Small intestine (tissue), 7 donors: ENCODE measurements at regions not wholly inside any gene's neighbourhood (a gene's known extent, or its start where the extent isn't known, plus 50 kb on each side); places are given as distances from the start of the nearest gene placed in this dataset.
A peak's percentile ranks its signal among the peaks of the same experiment; 100 is the strongest.

ENCODE experiments used
- DNase-seq, 2 donors: peaks; one replicate each; pipeline versions ENCODE4 v3.0.0 to v3.0.0-alpha.2; 2013
- FAIRE-seq: peaks from 2 replicates; lab custom pipeline; 2012; peaks lifted over from hg19 to GRCh38; lab: Jason Lieb, UNC
- H3K27ac ChIP-seq, 3 donors: one replicate each; pipeline ENCODE4 v1.5.1; 2013; ENCODE audit warnings: low read length in 2 of 3, mild to moderate bottlenecking in 2 of 3, control low read depth in 1 of 3, inconsistent platforms in 1 of 3, low read depth in 1 of 3, moderate library complexity in 1 of 3
- H3K27me3 ChIP-seq, 3 donors: one replicate each; pipeline ENCODE4 v1.6.1; 2013; ENCODE audit warnings: low read length in 3 of 3, inconsistent platforms in 1 of 3; ENCODE audit not compliant: control insufficient read depth in 3 of 3, insufficient read depth in 3 of 3
- H3K36me3 ChIP-seq, 3 donors: one replicate each; pipeline ENCODE4 v1.6.1; 2013; ENCODE audit warnings: low read length in 3 of 3, inconsistent platforms in 1 of 3, low read depth in 1 of 3, mild to moderate bottlenecking in 1 of 3, moderate library complexity in 1 of 3; ENCODE audit not compliant: control insufficient read depth in 3 of 3, insufficient read depth in 2 of 3
- H3K4me1 ChIP-seq, 3 donors: one replicate each; pipeline ENCODE4 v1.6.1; 2013; ENCODE audit warnings: low read length in 2 of 3, inconsistent platforms in 1 of 3, low read depth in 1 of 3, mild to moderate bottlenecking in 1 of 3, moderate library complexity in 1 of 3; ENCODE audit not compliant: control insufficient read depth in 3 of 3, insufficient read depth in 2 of 3
- H3K4me3 ChIP-seq, 3 donors: one replicate each; pipeline ENCODE4 v1.5.1; 2013; ENCODE audit warnings: low read length in 3 of 3, control low read depth in 1 of 3, inconsistent platforms in 1 of 3, low read depth in 1 of 3, mild to moderate bottlenecking in 1 of 3, moderate library complexity in 1 of 3
- H3K9me3 ChIP-seq, 2 donors: one replicate each; pipeline ENCODE4 v1.6.1; 2013; ENCODE audit warnings: low read depth in 1 of 2, low read length in 1 of 2; ENCODE audit not compliant: control insufficient read depth in 2 of 2, insufficient read depth in 1 of 2
- WGBS, 3 donors: extraction: QIAGEN DNeasy Blood & Tissue Kit; methylation state at CpG; one replicate each; pipeline ENCODE4 v1.1.7; 2013; 5-methylcytosine and 5-hydroxymethylcytosine counted together
- donor health status: healthy with polysubstance abuse.
- donor health status: control.
- donor health status: control.
- donor health status: Bipolar disorder and iron deficiency.
- donor health status: healthy.

DNA sequence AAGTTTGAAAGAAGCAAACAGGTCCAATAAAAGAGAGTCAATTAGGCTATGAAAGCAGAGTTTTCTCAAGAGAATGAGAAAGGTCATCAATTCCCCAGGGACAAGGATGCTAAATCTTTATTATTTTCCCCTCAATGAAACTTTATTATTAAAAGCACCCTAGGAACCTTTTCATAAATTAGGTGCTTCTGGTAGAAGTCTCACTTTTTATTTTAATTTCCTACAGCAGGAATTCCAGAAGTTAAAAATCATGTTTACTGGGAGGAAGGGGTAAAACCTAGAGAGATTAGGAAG lies 223.2 kb upstream of the SOX5 start:
- Histone ChIP-seq H3K27ac (no peak overlapping the region), H3K27me3 (no peaks in the 10 kb centered on the region), H3K9me3 (no peaks in the 10 kb centered on the region), H3K4me1 (peaks cover 0 to 7% (median 0%) of the 10 kb centered on the region in 3 donors), H3K4me3 (no peak overlapping the region), H3K36me3 (no peaks in the 10 kb centered on the region)
- no peak for FAIRE-seq
- no peak for DNase-seq

DNA sequence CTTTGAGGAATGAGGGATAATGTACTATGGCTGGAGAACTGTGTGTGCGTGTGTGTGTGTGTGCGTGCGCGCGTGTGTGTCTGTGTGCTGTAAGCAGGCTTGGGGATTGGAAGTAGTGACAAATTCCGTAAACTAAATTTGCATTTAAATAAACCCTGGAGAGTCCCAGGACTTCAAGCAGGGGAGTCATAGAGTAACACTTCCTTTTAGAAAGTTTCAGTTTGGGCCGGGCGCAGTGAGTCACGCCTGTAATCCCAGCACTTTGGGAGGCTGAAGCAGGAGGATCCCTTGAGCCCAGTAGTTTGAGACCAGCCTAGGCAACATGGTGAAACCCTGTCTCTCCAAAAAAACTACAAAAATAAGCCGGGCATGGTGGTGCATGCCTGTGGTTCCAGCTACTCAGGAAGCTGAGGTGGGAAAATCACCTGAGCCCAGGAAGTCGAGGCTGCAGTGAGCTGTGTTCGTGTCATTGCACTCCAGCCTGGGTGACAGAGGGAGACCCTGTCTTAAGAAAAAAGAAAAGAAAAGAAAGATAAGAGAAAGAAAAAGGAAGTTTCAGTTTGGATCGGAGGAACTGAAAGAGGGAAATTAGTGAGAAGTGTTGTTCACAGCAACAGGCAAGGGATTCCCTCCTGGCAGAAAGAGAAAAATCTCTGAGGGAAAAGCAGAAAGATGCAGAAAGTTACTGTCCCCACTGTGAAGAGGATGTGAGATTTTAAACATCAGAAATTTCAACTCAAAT lies 222.7 kb upstream of the SOX5 start:
- no peaks in the 10 kb centered on the region for H3K36me3 ChIP-seq
- no peak for FAIRE-seq
- no peak overlapping the region for H3K27ac ChIP-seq
- peaks cover 0 to 7% (median 0%) of the 10 kb centered on the region in 3 donors for H3K4me1 ChIP-seq
- H3K4me3 ChIP-seq, result no peak overlapping the region
- WGBS, 3 donors, result 76 to 85% (median 83%) methylated on average over 13 of the region's 13 CpGs
- no peaks in the 10 kb centered on the region for H3K9me3 ChIP-seq
- H3K27me3 ChIP-seq, result no peaks in the 10 kb centered on the region
- DNase-seq, result no peak

DNA sequence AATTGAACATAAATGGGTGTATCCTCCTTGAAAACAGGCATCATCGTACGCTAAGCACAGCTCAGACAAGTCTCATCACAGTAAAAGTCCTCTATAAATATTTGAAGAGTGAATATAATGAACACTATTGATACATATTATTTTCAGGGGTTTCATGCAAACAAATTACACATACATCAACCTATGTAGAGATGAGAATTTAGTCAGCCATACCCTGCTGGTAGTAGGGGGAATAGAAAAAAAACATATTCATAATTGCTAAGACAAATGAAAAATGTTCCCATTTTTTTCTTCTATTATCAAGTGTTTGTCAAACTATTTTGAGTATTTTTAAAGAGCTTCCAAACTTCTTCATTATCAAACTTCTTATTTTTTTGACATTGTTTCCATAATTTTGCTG lies 205.6 kb upstream of the SOX5 start:
- no peak overlapping the region for H3K27ac ChIP-seq
- H3K4me3 ChIP-seq, result no peak overlapping the region
- WGBS, 3 donors, result 91 to 95% (median 93%) methylated on average over 2 of the region's 2 CpGs
- no peaks in the 10 kb centered on the region for H3K36me3 ChIP-seq
- no peak for DNase-seq
- H3K27me3 ChIP-seq, result no peaks in the 10 kb centered on the region
- H3K9me3 ChIP-seq, result no peaks in the 10 kb centered on the region
- H3K4me1 ChIP-seq, result no peaks in the 10 kb centered on the region
- no peak for FAIRE-seq

DNA sequence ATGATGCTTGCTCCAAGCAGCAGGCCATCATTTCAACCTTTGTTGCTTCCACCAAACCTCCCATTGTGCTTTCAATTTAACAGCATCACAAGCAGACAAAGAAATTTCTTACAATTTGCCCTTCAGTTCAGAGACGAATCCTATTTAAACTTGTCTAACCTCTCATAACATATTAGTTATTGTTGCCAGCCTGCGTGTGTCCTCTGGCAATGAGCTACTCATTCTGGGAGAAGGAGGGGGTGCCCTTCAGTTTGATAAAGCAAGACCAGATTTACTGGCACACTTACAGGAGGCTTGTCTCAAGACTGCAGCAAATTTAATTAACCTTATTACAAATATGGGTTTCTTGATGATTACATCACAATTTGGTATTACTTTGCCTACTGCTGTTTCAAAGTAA lies 203.6 kb upstream of the SOX5 start:
- H3K27ac ChIP-seq, result no peak overlapping the region
- H3K9me3 ChIP-seq, result no peaks in the 10 kb centered on the region
- 66 to 72% (median 70%) methylated on average over 2 of the region's 2 CpGs for WGBS, 3 donors
- FAIRE-seq, result no peak
- no peak for DNase-seq
- no peaks in the 10 kb centered on the region for H3K36me3 ChIP-seq
- no peaks in the 10 kb centered on the region for H3K27me3 ChIP-seq
- no peaks in the 10 kb centered on the region for H3K4me1 ChIP-seq
- H3K4me3 ChIP-seq, result no peak overlapping the region

DNA sequence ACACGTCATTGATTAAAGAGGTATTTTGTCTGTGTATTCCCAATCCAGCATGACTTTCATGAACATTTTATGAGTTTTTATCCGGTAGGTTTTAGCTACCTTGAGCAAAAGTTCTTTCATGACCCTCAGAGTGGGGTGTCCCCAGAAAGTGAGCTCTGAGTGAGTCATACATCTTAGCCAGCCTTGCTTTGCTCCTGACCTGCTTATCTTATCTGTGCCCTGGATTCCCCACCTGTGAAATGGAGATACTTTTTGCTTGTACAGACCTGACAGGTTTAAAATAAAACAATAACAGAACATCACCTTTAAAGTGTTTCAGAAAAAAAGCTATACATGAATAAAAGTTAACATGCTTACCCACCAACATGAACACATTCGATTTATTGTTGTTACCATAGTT lies 202.8 kb upstream of the SOX5 start:
- 43 to 69% (median 50%) methylated on average over 3 of the region's 3 CpGs for WGBS, 3 donors
- no peaks in the 10 kb centered on the region for H3K9me3 ChIP-seq
- FAIRE-seq, result no peak
- H3K27ac ChIP-seq, result no peak overlapping the region
- DNase-seq, result no peak
- H3K27me3 ChIP-seq, result no peaks in the 10 kb centered on the region
- no peaks in the 10 kb centered on the region for H3K4me1 ChIP-seq
- H3K4me3 ChIP-seq, result no peak overlapping the region
- H3K36me3 ChIP-seq, result no peaks in the 10 kb centered on the region

DNA sequence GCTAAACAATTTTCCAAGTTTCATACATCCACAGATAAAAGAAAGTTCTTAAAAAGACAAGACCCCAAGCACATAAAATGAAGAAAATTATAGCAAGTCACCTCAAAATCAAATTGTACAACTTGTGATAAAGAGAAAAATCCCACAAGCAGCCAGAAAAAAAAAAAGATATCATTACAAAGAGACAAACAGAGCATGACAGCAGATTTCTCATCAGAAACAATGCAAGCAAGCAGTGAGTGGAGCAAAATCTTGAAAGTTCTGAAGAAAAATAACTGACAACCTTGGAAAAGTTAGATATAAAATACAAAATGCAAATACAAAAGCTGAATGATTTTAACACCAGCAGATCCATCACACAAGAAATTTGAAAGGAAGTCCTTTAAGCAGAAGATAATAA lies 194.5 kb upstream of the SOX5 start:
- no peak for DNase-seq
- H3K4me1 ChIP-seq, result no peaks in the 10 kb centered on the region
- no peaks in the 10 kb centered on the region for H3K36me3 ChIP-seq
- peaks cover 0 to 3% of the 10 kb centered on the region in 2 donors for H3K9me3 ChIP-seq
- H3K27me3 ChIP-seq, result no peaks in the 10 kb centered on the region
- H3K27ac ChIP-seq, result no peak overlapping the region
- no peak for FAIRE-seq
- no peak overlapping the region for H3K4me3 ChIP-seq

DNA sequence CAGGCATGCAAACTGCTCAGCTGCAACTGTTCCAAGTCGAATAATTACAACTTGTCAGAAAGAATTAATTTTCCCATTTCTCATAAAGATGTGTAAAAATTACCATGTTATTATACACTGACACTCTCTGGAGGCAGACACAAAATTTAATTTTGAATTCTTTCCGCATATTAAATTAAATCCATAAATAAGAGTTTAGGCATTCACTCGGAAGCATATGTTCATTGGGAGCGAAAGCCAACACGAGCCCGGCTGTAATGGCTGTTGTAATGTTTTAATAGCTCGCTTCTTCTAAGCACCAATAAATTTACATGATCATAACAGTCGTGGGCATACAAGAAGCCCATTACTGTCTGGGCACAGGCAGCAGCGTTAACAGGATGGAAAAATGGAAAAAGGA lies 189.6 kb upstream of the SOX5 start:
- FAIRE-seq (no peak), DNase-seq (no peak)
- peaks cover 0 to 8% (median 0%) of the 10 kb centered on the region in 3 donors for H3K4me1 ChIP-seq
- no peaks in the 10 kb centered on the region for H3K36me3 ChIP-seq
- H3K4me3 ChIP-seq, result no peak overlapping the region
- no peak overlapping the region for H3K27ac ChIP-seq
- no peaks in the 10 kb centered on the region for H3K9me3 ChIP-seq
- 81 to 91% (median 90%) methylated on average over 9 of the region's 9 CpGs for WGBS, 3 donors
- no peaks in the 10 kb centered on the region for H3K27me3 ChIP-seq

DNA sequence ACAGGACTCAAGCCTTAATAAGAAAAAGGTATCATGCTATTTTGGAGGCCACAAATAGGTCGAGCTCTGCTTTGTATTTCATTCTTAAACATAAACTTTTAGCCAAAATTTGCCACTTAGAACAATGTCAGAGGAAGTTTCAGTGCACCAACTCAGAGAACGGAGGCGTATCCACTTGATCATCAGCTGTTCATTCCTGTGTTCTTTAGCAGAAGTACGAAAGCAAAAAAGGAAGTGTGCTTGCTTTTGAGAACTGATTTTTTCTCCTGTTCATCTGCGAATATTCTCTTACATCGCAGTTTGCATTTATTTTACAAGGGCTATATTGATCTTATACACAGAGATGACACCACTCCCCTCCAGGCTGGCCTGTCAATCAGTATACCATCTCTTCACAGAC lies 188.6 kb upstream of the SOX5 start:
- DNase-seq (no peak), FAIRE-seq (no peak)
- 61 to 78% (median 71%) methylated on average over 6 of the region's 6 CpGs for WGBS, 3 donors
- Histone ChIP-seq H3K36me3 (no peaks in the 10 kb centered on the region), H3K4me1 (peaks cover 0 to 8% (median 0%) of the 10 kb centered on the region in 3 donors), H3K27me3 (no peaks in the 10 kb centered on the region), H3K4me3 (no peak overlapping the region), H3K27ac (no peak overlapping the region), H3K9me3 (no peaks in the 10 kb centered on the region)

DNA sequence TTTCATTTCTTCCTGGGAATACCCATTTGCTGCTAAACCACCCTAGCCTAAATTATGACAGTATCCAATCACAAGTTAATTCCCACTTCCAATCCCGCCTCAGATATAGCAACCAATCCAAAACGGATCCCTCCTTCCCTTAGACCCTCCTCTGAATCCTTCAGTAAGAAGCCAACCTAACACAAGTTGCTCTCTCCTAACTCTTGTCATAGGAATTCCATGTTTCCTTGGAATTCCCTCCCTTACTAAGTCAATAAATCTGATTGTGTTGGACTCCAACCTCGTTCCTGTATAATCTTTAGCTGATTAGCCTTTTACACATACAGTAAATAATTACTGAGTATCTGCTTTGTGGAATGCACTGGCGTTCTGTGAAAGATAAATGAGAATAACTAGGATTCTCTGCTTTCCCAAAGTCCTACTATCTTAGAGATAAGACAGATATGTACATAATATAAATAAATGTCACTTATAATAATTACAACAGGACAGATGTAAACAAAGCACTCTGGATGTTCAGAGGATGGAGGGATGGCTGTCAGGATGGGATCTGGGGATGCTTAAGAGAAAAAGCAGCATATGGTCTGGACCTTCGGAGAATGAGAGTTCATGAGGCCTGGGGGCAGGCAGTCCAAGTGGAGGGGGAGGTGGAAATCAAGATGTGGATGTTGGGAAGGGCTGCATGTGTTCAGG lies 185.8 kb upstream of the SOX5 start:
- no peaks in the 10 kb centered on the region for H3K9me3 ChIP-seq
- peaks cover 0 to 8% (median 0%) of the 10 kb centered on the region in 3 donors for H3K4me1 ChIP-seq
- H3K27me3 ChIP-seq, result no peaks in the 10 kb centered on the region
- no peak for FAIRE-seq
- peak in 1 of 2 donors; percentile 11 for DNase-seq
- no peaks in the 10 kb centered on the region for H3K36me3 ChIP-seq
- no peak overlapping the region for H3K4me3 ChIP-seq
- no peak overlapping the region for H3K27ac ChIP-seq
- 25 to 51% (median 38%) methylated on average over 5 of the region's 5 CpGs for WGBS, 3 donors
